GM12878 (cell line): ENCODE measurements at regions not wholly inside any gene's neighbourhood (a gene's known extent, or its start where the extent isn't known, plus 50 kb on each side); places are given as distances from the start of the nearest gene placed in this dataset.

ENCODE experiments used
- ATAC-seq: fragments of 200-7000 bp; cut with Tn5 transposase; 3 replicates; pipeline ENCODE4 v1.9.1; 2020; ENCODE audit warnings: mild to moderate bottlenecking, moderate library complexity
- BruUV-seq: library from RNA; stranded (reverse); fragments of 400-500 nt; replicated peaks from 2 replicates; lab custom pipeline; 2021; lab: Mats Ljungman, UMichigan
- CTCF ChIA-PET: fragments of 300-600 bp; sonication (Branson Sonifier 250); formaldehyde crosslinking; extraction: SDS; loops from one replicate; lab custom pipeline; 2021; ENCODE audit warnings: inconsistent platforms; lab: Yijun Ruan, JAX
- POLR2A ChIA-PET: fragments of 350-600 bp; formaldehyde crosslinking; extraction: SDS; loops from one replicate; lab custom pipeline; 2021; ENCODE audit warnings: inconsistent platforms; lab: Charles Lee
- RAD21 ChIA-PET: fragments of 300-600 bp; sonication (Branson Sonifier 250); formaldehyde crosslinking; loops from one replicate; lab custom pipeline; 2023; ENCODE audit warnings: antibody characterized with exemption; ENCODE audit not compliant: unreplicated experiment; lab: Charles Lee
- SMC1A ChIA-PET: fragments of 300-600 bp; sonication (Branson Sonifier 250); formaldehyde crosslinking; loops from one replicate; lab custom pipeline; 2023; ENCODE audit not compliant: unreplicated experiment, uncharacterized antibody; lab: Charles Lee
- DNase-seq: peaks from one replicate; pipeline ENCODE4 v3.0.0-alpha.2; 2011; ENCODE audit warnings: low read depth, low spot score
- FAIRE-seq: peaks from 3 replicates; lab custom pipeline; 2011; peaks lifted over from hg19 to GRCh38; lab: Jason Lieb, UNC
- H2AFZ ChIP-seq: 2 replicates; pipeline ENCODE4 v1.6.0; 2011; ENCODE audit warnings: low read depth, low read length, control low read depth; ENCODE audit not compliant: control insufficient read depth
- H3K27ac ChIP-seq: 2 replicates; pipeline ENCODE4 v1.5.1; 2011; ENCODE audit warnings: control low read depth; ENCODE audit not compliant: control insufficient read depth, insufficient read depth
- H3K27me3 ChIP-seq, 2 experiments: replicated peaks in 1 of 2; 2 replicates each; pipeline versions ENCODE4 v1.6.0 to v1.6.1; 2011; ENCODE audit warnings: low read length in 1 of 2; ENCODE audit not compliant: control insufficient read depth in 2 of 2, insufficient read depth in 2 of 2
- H3K36me3 ChIP-seq, 2 experiments: 2 replicates each; pipeline ENCODE4 v1.5.1; 2011; ENCODE audit warnings: low read length in 1 of 2; ENCODE audit not compliant: control insufficient read depth in 2 of 2, insufficient read depth in 2 of 2
- H3K4me1 ChIP-seq: 2 replicates; pipeline ENCODE4 v1.6.1; 2011; ENCODE audit warnings: mild to moderate bottlenecking, low read length, moderate library complexity, mixed read lengths; ENCODE audit not compliant: control insufficient read depth, insufficient read depth
- H3K4me2 ChIP-seq: 2 replicates; pipeline ENCODE4 v1.6.0; 2011; ENCODE audit warnings: control low read depth; ENCODE audit not compliant: control insufficient read depth, insufficient read depth
- H3K4me3 ChIP-seq: fragments of 200-600 bp; sonication (generic); 2 replicates; pipeline ENCODE4 v1.5.1; 2016
- H3K79me2 ChIP-seq: 2 replicates; pipeline ENCODE4 v1.6.0; 2011; ENCODE audit warnings: low read length; ENCODE audit not compliant: control insufficient read depth, insufficient read depth
- H3K9ac ChIP-seq: 2 replicates; pipeline ENCODE4 v1.8.0; 2011; ENCODE audit warnings: low read length, control low read depth, mixed read lengths; ENCODE audit not compliant: control insufficient read depth, insufficient read depth
- H3K9me3 ChIP-seq: replicated peaks from 3 replicates; pipeline ENCODE4 v1.5.1; 2011; ENCODE audit warnings: mild to moderate bottlenecking, low read length; ENCODE audit not compliant: control insufficient read depth, insufficient read depth
- H4K20me1 ChIP-seq: 2 replicates; pipeline ENCODE4 v1.6.0; 2011; ENCODE audit not compliant: control insufficient read depth, insufficient read depth
- ATF7 ChIP-seq: fragments of 450-650 bp; IDR thresholded peaks from 2 replicates; pipeline ENCODE4 v1.6.1; 2016; ENCODE audit warnings: low read depth, mild to moderate bottlenecking
- CHD1 ChIP-seq: IDR thresholded peaks from 2 replicates; pipeline ENCODE4 v1.6.1; 2012; ENCODE audit warnings: low read depth, low read length, improper control_type of control experiment
- EED ChIP-seq: sonication (generic); IDR thresholded peaks from 2 replicates; pipeline ENCODE4 v1.6.1; 2016; ENCODE audit warnings: antibody characterized with exemption, low read depth
- HSF1 ChIP-seq: fragments of 150-350 bp; IDR thresholded peaks from 2 replicates; pipeline ENCODE4 v1.6.1; 2014; ENCODE audit warnings: mild to moderate bottlenecking, low read depth, low read length
- IRF4 ChIP-seq: IDR thresholded peaks from 2 replicates; pipeline ENCODE4 v1.6.1; 2011; ENCODE audit warnings: low read depth, low read length
- JUND ChIP-seq: IDR thresholded peaks from 2 replicates; pipeline ENCODE4 v1.6.1; 2012; ENCODE audit warnings: low read depth, mild to moderate bottlenecking, low read length, improper control_type of control experiment, moderate library complexity
- NR2C2 ChIP-seq: IDR thresholded peaks from 2 replicates; pipeline ENCODE4 v1.6.1; 2011; ENCODE audit warnings: borderline replicate concordance, low read depth; ENCODE audit not compliant: control insufficient read depth, insufficient read length
- NR2F1 ChIP-seq: fragments of 450-650 bp; conservative IDR thresholded peaks from 2 replicates; pipeline ENCODE4 v1.6.1; 2017; ENCODE audit warnings: mild to moderate bottlenecking
- SIX5 ChIP-seq: IDR thresholded peaks from 2 replicates; pipeline ENCODE4 v1.6.1; 2011; ENCODE audit warnings: mild to moderate bottlenecking, low read depth, low read length, moderate library complexity; ENCODE audit not compliant: severe bottlenecking
- SPI1 ChIP-seq: IDR thresholded peaks from 2 replicates; pipeline ENCODE4 v1.6.1; 2011; ENCODE audit warnings: low read depth, mild to moderate bottlenecking, low read length, moderate library complexity, borderline replicate concordance; ENCODE audit not compliant: insufficient read depth
- TBL1XR1 ChIP-seq: IDR thresholded peaks from 2 replicates; pipeline ENCODE4 v1.6.1; 2012; ENCODE audit warnings: low read depth, low read length, improper control_type of control experiment
- TCF3 ChIP-seq: IDR thresholded peaks from 2 replicates; pipeline ENCODE4 v1.6.1; 2012; ENCODE audit warnings: low read depth, mild to moderate bottlenecking, low read length, borderline replicate concordance; ENCODE audit not compliant: insufficient read depth
- ZNF592 ChIP-seq: fragments of 450-650 bp; IDR thresholded peaks from 2 replicates; pipeline ENCODE4 v1.6.1; 2017; ENCODE audit warnings: mild to moderate bottlenecking, moderate library complexity
- WGBS: methylation state at CpG from one replicate; pipeline ENCODE4 v1.1.6; 2016; ENCODE audit warnings: low lambda C conversion rate; ENCODE audit not compliant: insufficient replicate concordance, insufficient coverage; ENCODE audit errors: missing lambda C conversion rate; 5-methylcytosine and 5-hydroxymethylcytosine counted together
- in situ Hi-C: fragments of 300-500 bp; cut with MboI; formaldehyde crosslinking; loops from 9 replicates; pipeline ENCODE4 v1.14.3; 2018; ENCODE audit warnings: mixed read lengths
- intact Hi-C: fragments of 100-400 bp; cut with micrococcal nuclease; formaldehyde crosslinking; loops from one replicate; pipeline ENCODE4 v1.14.2; 2022; ENCODE audit not compliant: unreplicated experiment
- TF ChIP-seq, protein P1 (sequence below): fragments of 450-650 bp; conservative IDR thresholded peaks from 2 replicates; pipeline ENCODE4 v1.6.1; 2017; ENCODE audit warnings: mild to moderate bottlenecking, moderate library complexity
- TF ChIP-seq, protein P2 (sequence below): IDR thresholded peaks from 2 replicates; pipeline ENCODE4 v1.6.1; 2012; ENCODE audit warnings: low read depth, low read length, improper control_type of control experiment
- TF ChIP-seq, protein P3 (sequence below): IDR thresholded peaks from 2 replicates; pipeline ENCODE4 v1.6.1; 2012; ENCODE audit warnings: low read length, inconsistent platforms

DNA sequence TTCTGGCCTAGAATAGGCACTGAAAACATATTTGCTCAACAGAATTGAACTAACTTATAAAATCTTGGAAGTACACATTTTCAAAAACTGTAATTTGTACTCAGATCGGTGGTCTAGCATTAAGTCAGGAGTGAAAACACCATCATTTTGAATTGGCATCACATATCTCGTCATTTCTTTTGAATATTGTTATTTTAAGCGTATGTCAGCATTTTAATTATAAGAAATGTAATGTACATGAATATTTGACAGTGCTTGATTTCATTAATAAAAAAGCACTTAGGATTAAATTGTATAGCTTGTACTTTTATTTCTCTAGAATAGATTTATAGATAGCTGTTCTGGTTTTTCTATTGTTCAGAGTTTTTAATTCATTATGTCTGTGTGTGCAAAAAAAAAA is 892.2 kb downstream of the BCL11B start:
- H3K9me3 ChIP-seq, result no peaks in the 10 kb centered on the region; the same call in 2 of the 3 replicates
- H3K27me3 ChIP-seq, result no peaks in the 10 kb centered on the region
- H2AFZ ChIP-seq, result no peak overlapping the region
- intact Hi-C loops, result no loop called here
- CTCF ChIA-PET, result no interaction called here
- FAIRE-seq (no peak), ATAC-seq (no peak), DNase-seq (no peak)
- no peak overlapping the region for H3K9ac ChIP-seq
- no peaks in the 10 kb centered on the region for H4K20me1 ChIP-seq
- SMC1A ChIA-PET, result no interaction called here
- H3K4me3 ChIP-seq, result no peak overlapping the region
- no peaks in the 10 kb centered on the region for H3K79me2 ChIP-seq
- in situ Hi-C loops, result no loop called here
- RAD21 ChIA-PET, result no interaction called here
- no peaks in the 10 kb centered on the region for H3K36me3 ChIP-seq
- POLR2A ChIA-PET, result interaction anchor here (0.6 kb wide), 1 partner anchor 35 kb away, joined by 5 read pairs; no protein-coding TSS in a partner anchor
- 14% methylated on average over 3 of the region's 3 CpGs for WGBS
- H3K4me2 ChIP-seq, result no peak overlapping the region
- no TSS peak for BruUV-seq
- TF ChIP-seq EED, result no peak
- TF ChIP-seq, protein P1, sequence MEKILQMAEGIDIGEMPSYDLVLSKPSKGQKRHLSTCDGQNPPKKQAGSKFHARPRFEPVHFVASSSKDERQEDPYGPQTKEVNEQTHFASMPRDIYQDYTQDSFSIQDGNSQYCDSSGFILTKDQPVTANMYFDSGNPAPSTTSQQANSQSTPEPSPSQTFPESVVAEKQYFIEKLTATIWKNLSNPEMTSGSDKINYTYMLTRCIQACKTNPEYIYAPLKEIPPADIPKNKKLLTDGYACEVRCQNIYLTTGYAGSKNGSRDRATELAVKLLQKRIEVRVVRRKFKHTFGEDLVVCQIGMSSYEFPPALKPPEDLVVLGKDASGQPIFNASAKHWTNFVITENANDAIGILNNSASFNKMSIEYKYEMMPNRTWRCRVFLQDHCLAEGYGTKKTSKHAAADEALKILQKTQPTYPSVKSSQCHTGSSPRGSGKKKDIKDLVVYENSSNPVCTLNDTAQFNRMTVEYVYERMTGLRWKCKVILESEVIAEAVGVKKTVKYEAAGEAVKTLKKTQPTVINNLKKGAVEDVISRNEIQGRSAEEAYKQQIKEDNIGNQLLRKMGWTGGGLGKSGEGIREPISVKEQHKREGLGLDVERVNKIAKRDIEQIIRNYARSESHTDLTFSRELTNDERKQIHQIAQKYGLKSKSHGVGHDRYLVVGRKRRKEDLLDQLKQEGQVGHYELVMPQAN, result no peak
- no peak for TF ChIP-seq ATF7
- TF ChIP-seq JUND, result no peak
- no peak for TF ChIP-seq TCF3
- no peak for TF ChIP-seq CHD1
- TF ChIP-seq IRF4, result no peak
- TF ChIP-seq HSF1, result no peak
- TF ChIP-seq TBL1XR1, result no peak
- no peak for TF ChIP-seq SPI1
- no peak for TF ChIP-seq SIX5
- TF ChIP-seq NR2F1, result no peak
- TF ChIP-seq, protein P2, sequence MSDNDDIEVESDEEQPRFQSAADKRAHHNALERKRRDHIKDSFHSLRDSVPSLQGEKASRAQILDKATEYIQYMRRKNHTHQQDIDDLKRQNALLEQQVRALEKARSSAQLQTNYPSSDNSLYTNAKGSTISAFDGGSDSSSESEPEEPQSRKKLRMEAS, result no peak
- TF ChIP-seq, protein P3, sequence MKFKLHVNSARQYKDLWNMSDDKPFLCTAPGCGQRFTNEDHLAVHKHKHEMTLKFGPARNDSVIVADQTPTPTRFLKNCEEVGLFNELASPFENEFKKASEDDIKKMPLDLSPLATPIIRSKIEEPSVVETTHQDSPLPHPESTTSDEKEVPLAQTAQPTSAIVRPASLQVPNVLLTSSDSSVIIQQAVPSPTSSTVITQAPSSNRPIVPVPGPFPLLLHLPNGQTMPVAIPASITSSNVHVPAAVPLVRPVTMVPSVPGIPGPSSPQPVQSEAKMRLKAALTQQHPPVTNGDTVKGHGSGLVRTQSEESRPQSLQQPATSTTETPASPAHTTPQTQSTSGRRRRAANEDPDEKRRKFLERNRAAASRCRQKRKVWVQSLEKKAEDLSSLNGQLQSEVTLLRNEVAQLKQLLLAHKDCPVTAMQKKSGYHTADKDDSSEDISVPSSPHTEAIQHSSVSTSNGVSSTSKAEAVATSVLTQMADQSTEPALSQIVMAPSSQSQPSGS, result no peak
- no peak for TF ChIP-seq ZNF592
- no peak for TF ChIP-seq NR2C2
- no peak overlapping the region for H3K27ac ChIP-seq
- H3K4me1 ChIP-seq, result no peaks in the 10 kb centered on the region
